ENCODE measurements at regions not wholly inside any gene's neighbourhood (a gene's known extent, or its start where the extent isn't known, plus 50 kb on each side); places are given as distances from the start of the nearest gene placed in this dataset.
"Not testable (repeated sequence)": the region's sequence is repeated elsewhere in the genome, so short reads cannot be mapped to it uniquely, and the experiment has no call there.

- DNase-seq (no peak), ATAC-seq (ENCODE audit: poor library complexity) (no peak)
- intact Hi-C loops (cut with DNase I) = no loop called here
Measured at GRCh38 chr14:105849933-105850626, 323.7 kb downstream of the TMEM121 start.

GRCh38 chr14:105850853-105851581 is 324.6 kb downstream of the TMEM121 start:
- no peak for ATAC-seq (ENCODE audit: poor library complexity)
- DNase-seq = peak; percentile 27
- intact Hi-C loops (cut with DNase I) = no loop called here

DNA sequence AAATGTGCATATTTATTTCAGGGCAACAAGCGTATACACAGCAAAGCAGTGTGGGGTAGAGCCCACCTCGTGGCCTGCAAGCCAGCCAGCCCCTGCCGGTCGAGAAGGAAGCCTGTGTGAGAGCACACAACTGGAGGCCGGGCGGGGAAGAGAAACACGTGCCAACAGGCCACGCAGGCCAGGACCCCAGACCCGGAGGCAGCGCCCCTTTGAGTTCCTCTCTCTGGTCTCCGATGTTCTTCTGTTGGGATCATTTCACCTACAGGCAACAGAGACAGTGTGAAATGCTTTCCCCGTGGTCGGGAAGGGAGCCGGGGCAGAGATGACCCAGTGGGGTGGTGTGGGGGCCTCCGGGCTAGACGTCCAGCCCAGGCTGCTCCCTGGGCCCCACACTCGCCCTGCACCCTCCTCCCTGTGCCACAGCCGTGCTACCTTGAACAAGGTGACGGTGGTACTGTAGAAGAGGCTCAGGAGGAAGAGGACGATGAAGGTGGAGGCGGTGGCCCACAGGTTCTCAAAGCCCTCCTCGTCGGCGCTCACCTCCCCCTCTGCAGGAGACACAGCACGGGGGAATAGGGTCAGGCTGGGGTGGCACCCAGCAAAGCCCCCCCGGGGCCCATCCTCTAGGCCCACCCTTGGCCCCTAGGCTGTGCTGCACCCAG is 325.5 kb downstream of the TMEM121 start:
- DNase-seq (peak; percentile 33), ATAC-seq (ENCODE audit: poor library complexity) (no peak)
- intact Hi-C loops (cut with DNase I) = no loop called here

DNA sequence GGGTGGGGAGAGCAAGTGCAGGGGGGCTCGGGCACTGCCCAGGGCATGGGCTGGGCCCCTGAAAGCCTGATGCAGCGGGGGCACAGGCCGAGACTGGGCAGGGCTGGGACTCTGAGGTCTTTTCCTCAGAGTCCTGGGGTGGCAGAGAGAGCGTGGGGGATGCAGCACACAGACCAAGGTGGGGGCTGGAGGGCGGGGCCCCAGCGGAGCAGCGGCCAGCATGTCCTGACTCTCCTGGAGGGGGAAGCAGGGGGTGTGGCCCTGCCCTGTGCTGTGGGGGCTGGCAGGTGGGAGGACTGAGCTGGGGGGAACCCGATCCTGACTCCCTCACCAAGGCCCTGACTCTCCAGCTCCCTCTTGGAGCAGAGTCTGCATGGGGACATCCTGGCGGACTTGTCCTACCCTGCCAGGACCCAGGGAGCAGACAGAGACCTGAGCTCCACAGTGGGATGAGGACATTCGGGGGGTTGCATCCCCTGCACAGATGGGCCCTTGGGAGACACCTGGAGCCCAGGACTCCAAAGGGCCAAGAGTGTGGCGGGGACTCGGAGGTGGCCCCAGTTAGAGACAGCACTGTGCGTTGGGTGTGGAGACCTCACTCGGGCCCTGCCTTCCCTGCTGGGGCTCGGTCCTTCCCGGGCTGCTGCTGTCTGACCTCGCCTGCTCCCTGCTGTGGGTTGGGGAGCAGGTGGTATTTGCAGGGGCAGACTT is 326.1 kb downstream of the TMEM121 start:
- intact Hi-C loops (cut with DNase I) = no loop called here
- ATAC-seq (ENCODE audit: poor library complexity) (no peak), DNase-seq (peak; percentile 26)

GRCh38 chr14:105853089-105853906 is 326.9 kb downstream of the TMEM121 start:
- ATAC-seq (ENCODE audit: poor library complexity) (no peak), DNase-seq (peak; percentile 30)
- intact Hi-C loops (cut with DNase I) = no loop called here

GRCh38 chr14:105853907-105854599 is 327.7 kb downstream of the TMEM121 start:
- intact Hi-C loops (cut with DNase I) = no loop called here
- DNase-seq = no peak
- no peak for ATAC-seq (ENCODE audit: poor library complexity)

DNA sequence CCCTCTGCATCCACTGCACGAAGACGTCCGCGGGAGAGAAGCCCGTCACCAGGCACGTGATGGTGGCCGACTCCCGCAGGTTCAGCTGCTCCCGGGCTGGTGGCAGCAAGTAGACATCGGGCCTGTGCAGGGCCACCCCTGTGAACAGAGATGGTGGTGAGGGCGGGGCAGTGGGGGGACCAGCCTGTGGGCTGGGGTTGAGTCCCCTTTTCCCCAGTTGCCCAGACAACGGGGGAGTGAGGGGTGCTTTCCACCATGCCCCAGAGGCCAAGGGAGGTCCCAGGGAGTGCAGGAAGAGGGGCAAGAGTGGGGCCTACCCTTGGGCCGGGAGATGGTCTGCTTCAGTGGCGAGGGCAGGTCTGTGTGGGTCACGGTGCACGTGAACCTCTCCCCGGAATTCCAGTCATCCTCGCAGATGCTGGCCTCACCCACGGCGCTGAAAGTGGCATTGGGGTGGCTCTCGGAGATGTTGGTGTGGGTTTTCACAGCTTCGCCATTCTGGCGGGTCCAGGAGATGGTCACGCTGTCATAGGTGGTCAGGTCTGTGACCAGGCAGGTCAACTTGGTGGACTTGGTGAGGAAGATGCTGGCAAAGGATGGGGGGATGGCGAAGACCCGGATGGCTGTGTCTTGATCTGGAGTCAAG is 328.3 kb downstream of the TMEM121 start:
- ATAC-seq (ENCODE audit: poor library complexity) (no peak), DNase-seq (peak; percentile 24)
- intact Hi-C loops (cut with DNase I) = no loop called here

- DNase-seq (peak; percentile 20), ATAC-seq (ENCODE audit: poor library complexity) (no peak)
- intact Hi-C loops (cut with DNase I) = no loop called here
Measured at GRCh38 chr14:105855246-105855892, 329.0 kb downstream of the TMEM121 start.

GRCh38 chr14:105855893-105856675 is 329.7 kb downstream of the TMEM121 start:
- intact Hi-C loops (cut with DNase I) = no loop called here
- DNase-seq (peak; percentile 33), ATAC-seq (ENCODE audit: poor library complexity) (no peak)

- no peak for ATAC-seq (ENCODE audit: poor library complexity)
- intact Hi-C loops (cut with DNase I) = no loop called here
- no peak for DNase-seq
Measured at GRCh38 chr14:105856676-105857219, 330.4 kb downstream of the TMEM121 start.

- ATAC-seq (ENCODE audit: poor library complexity) = no peak
- DNase-seq = peak; percentile 38
- intact Hi-C loops (cut with DNase I) = no loop called here
Measured at GRCh38 chr14:105857220-105857825, 330.9 kb downstream of the TMEM121 start.

- ATAC-seq (ENCODE audit: poor library complexity) (no peak), DNase-seq (peak; percentile 28)
- intact Hi-C loops (cut with DNase I) = no loop called here
Measured at GRCh38 chr14:105857826-105858675, 331.7 kb downstream of the TMEM121 start.

DNA sequence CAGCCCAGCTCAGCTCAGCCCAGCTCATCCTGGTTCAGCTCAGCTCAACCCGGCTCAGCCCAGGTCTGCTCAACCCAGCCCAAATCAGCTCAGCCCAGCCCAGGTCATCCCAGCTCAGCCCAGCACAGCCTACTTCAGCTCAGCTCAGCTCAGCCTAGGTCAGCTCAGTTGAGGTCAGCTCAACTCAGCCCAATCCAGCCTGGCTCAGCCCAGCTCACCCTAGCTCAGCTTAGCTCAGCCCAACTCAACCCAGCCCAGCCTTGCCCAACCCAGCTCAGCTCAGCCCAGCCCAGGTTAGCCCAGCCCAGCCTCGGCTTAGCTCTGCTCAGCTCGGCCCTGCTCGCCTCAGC is 332.3 kb downstream of the TMEM121 start:
- ATAC-seq (ENCODE audit: poor library complexity) (no peak), DNase-seq (no peak)
- intact Hi-C loops (cut with DNase I) = no loop called here

DNA sequence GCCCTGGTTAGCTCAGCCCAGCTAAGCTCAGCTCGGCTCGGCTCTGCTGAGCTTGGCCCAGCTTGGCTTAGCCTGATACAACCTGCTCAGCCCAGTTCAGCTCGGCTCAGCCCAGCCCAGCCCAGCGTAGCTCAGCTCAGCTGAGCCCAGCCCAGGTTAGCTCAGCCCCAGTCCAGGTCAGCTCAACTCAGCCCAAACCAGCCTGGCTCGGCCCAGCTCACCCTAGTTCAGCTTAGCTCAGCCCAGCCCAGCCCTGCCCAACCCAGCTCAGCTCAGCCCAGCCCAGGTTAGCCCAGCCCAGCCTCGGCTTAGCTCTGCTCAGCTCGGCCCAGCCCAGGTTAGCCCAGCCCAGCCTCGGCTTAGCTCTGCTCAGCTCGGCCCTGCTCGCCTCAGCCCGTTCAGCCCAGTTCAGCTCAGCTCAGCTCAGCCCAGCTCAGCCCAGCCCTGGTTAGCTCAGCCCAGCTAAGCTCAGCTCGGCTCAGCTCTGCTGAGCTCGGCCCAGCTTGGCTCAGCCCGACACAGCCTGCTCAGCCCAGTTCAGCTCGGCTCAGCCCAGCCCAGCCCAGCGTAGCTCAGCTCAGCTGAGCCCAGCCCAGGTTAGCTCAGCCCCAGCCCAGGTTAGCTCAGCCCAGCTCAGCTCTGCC is 332.8 kb downstream of the TMEM121 start:
- intact Hi-C loops (cut with DNase I) = not testable (repeated sequence)
- DNase-seq = peak; percentile 29

More for the DNA sequence above, 332.8 kb downstream of the TMEM121 start:
- not testable (repeated sequence) for ATAC-seq (ENCODE audit: poor library complexity)

All from Right ventricle myocardium superior (tissue), 1 donor.